ENCODE measurements at regions not wholly inside any gene's neighbourhood (a gene's known extent, or its start where the extent isn't known, plus 50 kb on each side); places are given as distances from the start of the nearest gene placed in this dataset.

DNA sequence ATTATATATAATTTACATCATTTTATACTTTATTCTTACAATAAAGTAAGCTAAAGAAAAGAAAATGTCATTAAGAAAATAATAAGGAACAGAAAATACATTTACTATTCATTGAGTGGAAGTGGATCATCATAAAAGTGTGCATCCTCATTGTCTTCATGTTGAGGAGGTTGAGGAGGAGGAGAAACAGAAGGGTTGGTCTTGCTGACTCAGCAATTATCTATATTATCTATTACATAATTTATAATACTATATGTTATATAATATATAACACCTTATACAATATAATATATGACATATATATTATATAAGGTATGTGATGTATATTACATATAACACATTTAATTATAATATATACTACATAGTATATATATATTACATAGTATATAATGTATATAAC, 558.5 kb upstream of the AMELY start:
- Histone ChIP-seq H3K36me3 (no peaks in the 10 kb centered on the region), H3K4me3 (no peak overlapping the region), H3K27ac (no peak overlapping the region), H3K4me1 (no peaks in the 10 kb centered on the region), H3K27me3 (no peaks in the 10 kb centered on the region), H3K9me3 (no peaks in the 10 kb centered on the region)
- intact Hi-C loops (cut with DNase I), result no loop called here
- TF ChIP-seq, protein P1, sequence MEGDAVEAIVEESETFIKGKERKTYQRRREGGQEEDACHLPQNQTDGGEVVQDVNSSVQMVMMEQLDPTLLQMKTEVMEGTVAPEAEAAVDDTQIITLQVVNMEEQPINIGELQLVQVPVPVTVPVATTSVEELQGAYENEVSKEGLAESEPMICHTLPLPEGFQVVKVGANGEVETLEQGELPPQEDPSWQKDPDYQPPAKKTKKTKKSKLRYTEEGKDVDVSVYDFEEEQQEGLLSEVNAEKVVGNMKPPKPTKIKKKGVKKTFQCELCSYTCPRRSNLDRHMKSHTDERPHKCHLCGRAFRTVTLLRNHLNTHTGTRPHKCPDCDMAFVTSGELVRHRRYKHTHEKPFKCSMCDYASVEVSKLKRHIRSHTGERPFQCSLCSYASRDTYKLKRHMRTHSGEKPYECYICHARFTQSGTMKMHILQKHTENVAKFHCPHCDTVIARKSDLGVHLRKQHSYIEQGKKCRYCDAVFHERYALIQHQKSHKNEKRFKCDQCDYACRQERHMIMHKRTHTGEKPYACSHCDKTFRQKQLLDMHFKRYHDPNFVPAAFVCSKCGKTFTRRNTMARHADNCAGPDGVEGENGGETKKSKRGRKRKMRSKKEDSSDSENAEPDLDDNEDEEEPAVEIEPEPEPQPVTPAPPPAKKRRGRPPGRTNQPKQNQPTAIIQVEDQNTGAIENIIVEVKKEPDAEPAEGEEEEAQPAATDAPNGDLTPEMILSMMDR (IDR thresholded peaks at IDR 0.05), result no peak
- DNase-seq (no peak), ATAC-seq (no peak)

DNA sequence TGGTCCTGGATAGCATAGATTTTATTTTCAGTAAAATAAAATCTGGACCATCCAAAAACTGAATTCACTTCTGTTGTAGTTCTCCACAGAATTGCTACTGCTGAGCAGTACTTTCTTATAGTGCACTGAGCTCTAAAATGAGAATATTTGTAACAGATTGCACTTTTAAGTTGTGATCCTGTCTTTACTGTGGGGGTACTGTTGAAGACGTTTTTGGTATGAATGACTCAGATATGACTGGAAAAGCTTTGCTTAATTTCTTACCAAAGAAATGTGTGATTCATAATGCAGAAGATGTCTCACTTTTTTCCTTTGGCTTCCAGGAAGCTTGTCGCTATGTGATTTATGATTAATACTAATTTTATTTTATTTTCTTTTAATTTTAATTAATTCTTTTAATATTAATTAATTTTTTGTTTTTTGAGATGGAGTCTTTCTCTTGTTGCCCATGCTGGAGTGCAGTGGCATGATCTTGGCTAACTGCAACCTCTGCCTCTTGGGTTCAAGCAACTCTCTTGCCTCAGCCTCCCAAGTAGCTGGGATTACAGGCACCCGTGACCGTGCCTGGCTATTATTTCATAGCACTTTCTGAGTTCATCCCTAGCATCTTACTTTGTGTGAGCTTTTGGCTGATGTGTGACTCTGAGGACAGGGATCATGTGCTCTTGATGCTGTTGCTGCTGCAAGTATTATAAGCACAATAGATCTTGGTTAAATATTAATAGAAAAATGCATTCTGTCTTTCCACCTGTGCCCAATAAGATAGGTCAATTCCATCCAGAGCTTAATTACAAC, 557.6 kb upstream of the AMELY start:
- H3K36me3 ChIP-seq, result no peaks in the 10 kb centered on the region
- TF ChIP-seq, protein P1 (IDR thresholded peaks at IDR 0.05), result no peak
- no peaks in the 10 kb centered on the region for H3K4me1 ChIP-seq
- no peak overlapping the region for H3K4me3 ChIP-seq
- no peaks in the 10 kb centered on the region for H3K9me3 ChIP-seq
- H3K27me3 ChIP-seq, result no peaks in the 10 kb centered on the region
- intact Hi-C loops (cut with DNase I), result no loop called here
- DNase-seq, result no peak
- no peak overlapping the region for H3K27ac ChIP-seq
- no peak for ATAC-seq

DNA sequence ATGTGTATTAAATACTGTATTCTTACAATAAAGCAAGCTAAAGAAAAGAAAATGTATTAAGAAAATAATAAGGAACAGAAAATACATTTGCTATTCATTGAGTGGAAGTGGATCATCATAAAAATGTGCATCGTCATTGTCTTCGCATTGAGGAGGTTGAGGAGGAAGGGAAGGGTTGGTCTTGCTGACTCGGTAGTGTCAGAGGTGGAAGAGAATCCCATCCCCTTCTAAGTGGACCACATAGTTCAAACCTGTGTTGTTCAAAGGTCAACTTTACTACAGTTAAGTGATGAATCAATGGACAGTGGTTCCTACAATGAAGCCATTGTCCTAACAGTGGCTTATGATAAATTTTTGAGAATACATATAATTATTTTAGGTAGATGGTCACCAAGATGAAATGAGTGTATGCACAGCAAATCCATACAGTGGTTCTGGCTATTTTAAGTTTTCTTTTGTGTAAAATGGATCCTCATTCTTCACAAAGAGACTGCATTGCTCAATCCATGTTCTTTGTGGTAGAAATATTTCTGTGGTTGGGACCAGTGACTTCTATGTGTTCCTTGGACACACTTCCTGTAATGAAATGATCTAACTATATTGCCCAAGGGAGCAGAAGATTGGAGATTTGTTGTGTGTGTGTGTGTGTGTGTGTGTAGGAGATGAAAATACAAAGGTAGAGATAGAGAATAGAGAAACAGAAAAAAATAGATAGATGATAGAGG, 556.4 kb upstream of the AMELY start:
- intact Hi-C loops (cut with DNase I), result no loop called here
- H3K27ac ChIP-seq, result no peak overlapping the region

DNA sequence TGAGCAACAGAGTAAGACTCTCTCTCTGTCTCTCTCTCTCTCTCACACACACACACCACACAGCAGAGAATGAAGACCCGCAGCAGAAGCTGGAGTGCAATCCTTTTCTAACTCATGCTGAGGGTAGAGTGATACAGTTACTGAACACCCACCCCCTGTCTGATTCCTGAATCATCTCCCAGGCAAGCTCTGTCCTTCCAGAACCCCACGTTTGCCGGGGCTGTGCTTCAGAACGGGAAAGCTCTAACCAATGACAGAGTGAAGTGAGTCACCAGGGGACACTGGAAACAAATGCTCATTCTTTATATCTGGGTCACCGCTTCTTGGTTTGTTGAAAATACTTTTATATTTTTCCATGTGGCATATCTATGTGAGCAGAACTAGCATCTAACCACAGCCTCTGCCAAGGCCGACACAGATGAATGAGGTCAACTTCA, 553.7 kb upstream of the AMELY start:
- intact Hi-C loops (cut with DNase I), result no loop called here
- DNase-seq (no peak), ATAC-seq (no peak)
- Histone ChIP-seq H3K27me3 (no peaks in the 10 kb centered on the region), H3K9me3 (no peaks in the 10 kb centered on the region), H3K4me1 (no peaks in the 10 kb centered on the region), H3K27ac (no peak overlapping the region), H3K36me3 (no peaks in the 10 kb centered on the region), H3K4me3 (no peak overlapping the region)
- TF ChIP-seq, protein P1 (IDR thresholded peaks at IDR 0.05), result no peak

More for the DNA sequence above, 556.4 kb upstream of the AMELY start:
- Histone ChIP-seq H3K36me3 (no peaks in the 10 kb centered on the region), H3K9me3 (no peaks in the 10 kb centered on the region), H3K27me3 (no peaks in the 10 kb centered on the region), H3K4me1 (no peaks in the 10 kb centered on the region), H3K4me3 (no peak overlapping the region)
- ATAC-seq (peak; percentile 35), DNase-seq (no peak)
- TF ChIP-seq, protein P1 (IDR thresholded peaks at IDR 0.05), result no peak

DNA sequence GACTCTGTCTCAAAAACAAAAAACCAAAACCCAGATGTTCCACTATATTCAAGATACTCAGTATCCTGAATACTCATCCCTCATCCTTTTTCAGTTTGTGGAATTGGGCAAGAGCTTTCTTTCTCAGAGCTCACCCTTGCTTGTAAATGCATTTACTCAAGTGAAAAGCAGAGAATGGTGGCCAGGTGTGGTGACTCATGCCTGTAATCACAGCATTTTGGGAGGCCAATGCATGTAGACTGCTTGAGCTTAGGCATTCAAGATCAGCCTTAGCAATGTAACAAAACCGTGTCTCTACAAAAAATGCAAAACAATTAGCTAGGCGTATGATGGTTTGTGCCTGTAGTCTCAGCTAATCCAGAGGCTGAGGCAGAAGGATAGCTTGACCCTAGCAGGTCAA, 553.2 kb upstream of the AMELY start:
- no peaks in the 10 kb centered on the region for H3K36me3 ChIP-seq
- intact Hi-C loops (cut with DNase I), result no loop called here
- H3K27me3 ChIP-seq, result no peaks in the 10 kb centered on the region
- TF ChIP-seq, protein P1 (IDR thresholded peaks at IDR 0.05), result no peak
- no peak overlapping the region for H3K4me3 ChIP-seq
- H3K4me1 ChIP-seq, result no peaks in the 10 kb centered on the region
- ATAC-seq (no peak), DNase-seq (no peak)
- H3K27ac ChIP-seq, result no peak overlapping the region
- H3K9me3 ChIP-seq, result no peaks in the 10 kb centered on the region
